HepG2 (cell line): ENCODE measurements at regions not wholly inside any gene's neighbourhood (a gene's known extent, or its start where the extent isn't known, plus 50 kb on each side); places are given as distances from the start of the nearest gene placed in this dataset.

Experiments used
- AHDC1 ChIP-seq: sonication (generic); formaldehyde crosslinking; IDR thresholded peaks from 2 replicates; pipeline ENCODE4 v1.5.1; 2020; ENCODE audit warnings: mild to moderate bottlenecking, missing genetic modification reagents, borderline replicate concordance
- FUBP1 ChIP-seq: sonication (generic); formaldehyde crosslinking; IDR thresholded peaks from 2 replicates; pipeline ENCODE4 v1.5.1; 2020; ENCODE audit warnings: missing genetic modification reagents, mild to moderate bottlenecking, borderline replicate concordance
- KDM1A ChIP-seq: IDR thresholded peaks from 2 replicates; pipeline ENCODE4 v1.6.1; 2016; ENCODE audit warnings: missing compliant biosample characterization
- MXD1 ChIP-seq: sonication (generic); formaldehyde crosslinking; IDR thresholded peaks from 2 replicates; pipeline ENCODE4 v1.4.0; 2020; ENCODE audit warnings: mild to moderate bottlenecking, missing genetic modification reagents
- RFX5 ChIP-seq: IDR thresholded peaks from 2 replicates; pipeline ENCODE4 v1.6.1; 2011; ENCODE audit warnings: low read depth, low read length, improper control_type of control experiment
- TFAP4 ChIP-seq: sonication (generic); IDR thresholded peaks from 2 replicates; pipeline ENCODE4 v1.6.1; 2016; ENCODE audit warnings: low read depth, borderline replicate concordance
- ZFP62 ChIP-seq: sonication (generic); formaldehyde crosslinking; IDR thresholded peaks from 2 replicates; pipeline ENCODE4 v1.4.0; 2020; ENCODE audit warnings: missing genetic modification reagents
- ZFP82 ChIP-seq: sonication (generic); formaldehyde crosslinking; IDR thresholded peaks from 2 replicates; pipeline ENCODE4 v1.5.1; 2020; ENCODE audit warnings: mild to moderate bottlenecking, missing genetic modification reagents, borderline replicate concordance
- ZHX1 ChIP-seq: sonication (generic); formaldehyde crosslinking; IDR thresholded peaks from 2 replicates; pipeline ENCODE4 v1.8.1; 2022; ENCODE audit warnings: low read depth, mild to moderate bottlenecking, missing genetic modification reagents
- ZNF18 ChIP-seq: sonication (generic); formaldehyde crosslinking; IDR thresholded peaks from 2 replicates; pipeline ENCODE4 v1.8.0; 2022; ENCODE audit warnings: mild to moderate bottlenecking, missing genetic modification reagents; ENCODE audit not compliant: insufficient replicate concordance
- ZNF800 ChIP-seq: sonication (generic); formaldehyde crosslinking; IDR thresholded peaks from 2 replicates; pipeline ENCODE4 v1.4.0; 2020; ENCODE audit warnings: missing genetic modification reagents

GRCh38 chr13:68292601-68293000 lies 1062.5 kb upstream of the PCDH9 start (continued):
- no peak for TF ChIP-seq TFAP4
- no peak for TF ChIP-seq KDM1A (CRISPR knock-in tag)
- TF ChIP-seq MXD1 (CRISPR knock-in tag), result no peak
- no peak for TF ChIP-seq ZFP62
- no peak for TF ChIP-seq ZFP82 (CRISPR knock-in tag)
- TF ChIP-seq AHDC1 (CRISPR knock-in tag), result no peak
- TF ChIP-seq ZNF800 (CRISPR knock-in tag), result no peak
- no peak for TF ChIP-seq RFX5
- no peak for TF ChIP-seq ZNF18 (CRISPR knock-in tag)
- TF ChIP-seq ZHX1 (CRISPR knock-in tag), result no peak
- no peak for TF ChIP-seq FUBP1 (CRISPR knock-in tag)
